Uterus (tissue), 2 donors: ENCODE measurements at regions not wholly inside any gene's neighbourhood (a gene's known extent, or its start where the extent isn't known, plus 50 kb on each side); places are given as distances from the start of the nearest gene placed in this dataset.

Experiments
- POLR2A ChIP-seq, 2 donors: fragments of 450-650 bp; IDR thresholded peaks; one replicate each; pipeline ENCODE4 v1.6.1; 2016; ENCODE audit warnings: antibody characterized with exemption in 2 of 2, mild to moderate bottlenecking in 1 of 2, moderate library complexity in 1 of 2
- TF ChIP-seq, protein P1 (sequence below), 4 experiments: fragments of 200-600 bp in 2 of 4; fragments of 450-650 bp in 2 of 4; sonication (generic) in 2 of 4; IDR thresholded peaks; one replicate each; pipeline ENCODE4 v1.5.1; 2016 to 2019; ENCODE audit warnings: antibody characterized with exemption in 4 of 4, mild to moderate bottlenecking in 2 of 4, moderate library complexity in 1 of 4

DNA sequence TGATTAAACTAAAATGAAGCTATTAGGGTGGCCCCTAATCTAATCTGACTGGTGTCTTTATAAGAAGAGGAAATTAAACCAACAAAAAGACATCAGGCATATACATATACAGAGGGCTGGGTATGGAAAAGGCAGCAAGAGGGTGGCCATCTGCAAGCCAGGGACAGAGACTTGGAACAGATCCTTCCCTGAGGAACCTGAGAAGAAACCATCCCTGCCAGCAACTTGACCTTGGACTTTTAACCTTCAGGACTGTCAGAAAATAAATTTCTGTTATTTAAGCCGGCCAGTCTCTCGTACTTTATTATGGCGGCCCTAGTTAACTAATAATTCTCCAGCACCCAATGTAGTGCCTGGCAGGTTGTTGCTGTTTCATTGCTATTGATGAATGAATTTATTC, 361.5 kb upstream of the PDGFD start:
- TF ChIP-seq, protein P1, sequence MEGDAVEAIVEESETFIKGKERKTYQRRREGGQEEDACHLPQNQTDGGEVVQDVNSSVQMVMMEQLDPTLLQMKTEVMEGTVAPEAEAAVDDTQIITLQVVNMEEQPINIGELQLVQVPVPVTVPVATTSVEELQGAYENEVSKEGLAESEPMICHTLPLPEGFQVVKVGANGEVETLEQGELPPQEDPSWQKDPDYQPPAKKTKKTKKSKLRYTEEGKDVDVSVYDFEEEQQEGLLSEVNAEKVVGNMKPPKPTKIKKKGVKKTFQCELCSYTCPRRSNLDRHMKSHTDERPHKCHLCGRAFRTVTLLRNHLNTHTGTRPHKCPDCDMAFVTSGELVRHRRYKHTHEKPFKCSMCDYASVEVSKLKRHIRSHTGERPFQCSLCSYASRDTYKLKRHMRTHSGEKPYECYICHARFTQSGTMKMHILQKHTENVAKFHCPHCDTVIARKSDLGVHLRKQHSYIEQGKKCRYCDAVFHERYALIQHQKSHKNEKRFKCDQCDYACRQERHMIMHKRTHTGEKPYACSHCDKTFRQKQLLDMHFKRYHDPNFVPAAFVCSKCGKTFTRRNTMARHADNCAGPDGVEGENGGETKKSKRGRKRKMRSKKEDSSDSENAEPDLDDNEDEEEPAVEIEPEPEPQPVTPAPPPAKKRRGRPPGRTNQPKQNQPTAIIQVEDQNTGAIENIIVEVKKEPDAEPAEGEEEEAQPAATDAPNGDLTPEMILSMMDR (IDR thresholded peaks at IDR 0.05): no peak
- no peak for TF ChIP-seq POLR2A (IDR thresholded peaks at IDR 0.05)
